GM21717 (cell line): ENCODE measurements at regions not wholly inside any gene's neighbourhood (a gene's known extent, or its start where the extent isn't known, plus 50 kb on each side); places are given as distances from the start of the nearest gene placed in this dataset.

Experiments
- ATAC-seq: cut with Tn5 transposase; IDR thresholded peaks from one replicate; pipeline ENCODE4 v1.9.1; 2021; ENCODE audit warnings: mild to moderate bottlenecking, moderate library complexity; ENCODE audit not compliant: unreplicated experiment

DNA sequence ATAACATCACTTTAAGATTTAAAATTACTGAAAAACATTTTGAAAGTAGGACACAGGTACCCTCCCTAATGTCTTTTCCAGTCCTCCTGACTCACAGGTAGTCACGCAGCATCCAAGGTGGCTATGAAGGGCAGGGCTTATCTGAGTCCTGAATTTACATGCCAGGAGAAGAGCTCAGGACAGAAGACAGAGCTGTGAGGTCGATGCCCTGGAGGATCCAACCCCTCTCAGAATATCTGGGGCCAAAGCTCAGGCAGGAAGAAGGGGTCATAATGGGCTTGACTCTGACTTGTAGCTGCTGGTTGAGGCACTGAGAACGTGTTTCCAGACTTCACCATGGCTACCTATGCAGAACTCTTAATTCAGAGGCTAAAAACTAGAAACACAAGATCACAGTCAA, 177.5 kb downstream of the AASDH start:
- ATAC-seq: no peak

DNA sequence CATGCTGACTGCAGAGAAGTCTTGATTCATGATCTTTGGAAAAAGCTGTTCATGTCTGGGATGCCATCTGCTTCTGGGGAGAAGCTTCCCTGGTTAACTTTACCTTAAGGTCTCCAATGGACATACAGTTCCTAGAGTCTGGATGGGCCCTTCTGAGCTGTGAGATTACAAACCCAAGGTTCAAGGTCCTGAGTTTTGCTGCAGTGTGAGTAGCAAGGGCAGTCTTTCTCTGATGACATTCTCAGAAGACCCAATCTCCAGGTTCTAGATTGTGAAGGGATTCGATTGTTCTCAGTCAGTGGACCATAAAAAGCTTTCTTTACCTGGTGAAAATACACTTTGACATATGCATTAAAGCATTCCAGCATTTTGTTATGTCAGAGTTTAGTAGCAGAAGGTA, 179.2 kb downstream of the AASDH start:
- no peak for ATAC-seq

DNA sequence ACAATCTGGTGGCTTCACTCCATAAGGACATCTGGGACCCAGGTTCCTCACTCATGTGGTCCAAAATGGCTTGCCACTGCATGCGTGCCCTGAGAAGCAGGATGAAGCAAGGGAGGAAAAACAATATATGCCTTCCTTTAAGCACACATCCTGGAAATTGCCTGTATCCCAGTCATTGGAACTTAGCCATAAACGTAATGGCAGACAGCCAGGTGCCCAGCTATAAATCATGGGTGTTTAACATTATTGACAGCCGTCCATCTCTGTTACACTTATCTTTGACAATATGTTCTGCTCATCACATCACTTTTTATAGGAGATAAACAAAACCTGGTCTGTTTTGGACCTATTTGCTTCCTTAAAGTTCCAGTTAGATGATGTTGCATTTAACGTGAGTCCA, 181.0 kb downstream of the AASDH start:
- no peak for ATAC-seq

DNA sequence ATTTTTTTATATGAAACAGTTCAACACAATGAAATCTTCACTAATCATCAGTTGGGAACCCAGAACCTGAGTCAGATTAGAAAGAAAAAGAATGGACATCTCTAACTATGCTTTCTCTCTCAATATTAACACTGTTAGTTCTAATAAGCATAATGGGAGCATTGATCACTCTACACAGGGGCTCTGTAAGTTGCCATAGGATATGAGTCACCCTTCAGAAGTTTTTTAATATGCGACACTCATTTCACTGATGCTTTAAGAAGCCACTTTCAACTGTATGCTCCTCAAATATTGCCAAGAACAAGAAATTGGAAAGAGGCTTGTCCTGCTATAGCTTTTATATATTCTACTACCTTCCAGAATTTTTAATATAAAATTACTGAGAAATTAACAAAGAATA, 187.0 kb downstream of the AASDH start:
- ATAC-seq: no peak

DNA sequence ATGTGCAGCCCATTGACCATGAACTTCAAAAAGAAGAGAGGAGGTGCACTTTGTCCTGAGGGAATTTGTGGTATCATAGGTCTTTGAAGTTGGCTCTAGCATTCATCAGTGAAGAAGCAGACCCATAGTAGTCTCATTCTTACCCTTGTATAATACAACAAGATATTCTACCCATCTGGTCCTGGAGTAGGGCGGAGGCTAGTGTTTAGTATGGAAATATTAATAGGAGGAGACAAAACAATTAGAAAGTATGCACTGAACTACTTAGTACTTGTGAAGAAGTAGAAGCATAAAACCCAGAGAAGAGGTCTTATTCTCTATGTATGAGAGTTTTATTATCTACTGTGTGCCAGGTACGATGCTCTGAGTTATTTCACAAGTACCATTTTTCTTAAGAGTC, 189.0 kb downstream of the AASDH start:
- no peak for ATAC-seq

DNA sequence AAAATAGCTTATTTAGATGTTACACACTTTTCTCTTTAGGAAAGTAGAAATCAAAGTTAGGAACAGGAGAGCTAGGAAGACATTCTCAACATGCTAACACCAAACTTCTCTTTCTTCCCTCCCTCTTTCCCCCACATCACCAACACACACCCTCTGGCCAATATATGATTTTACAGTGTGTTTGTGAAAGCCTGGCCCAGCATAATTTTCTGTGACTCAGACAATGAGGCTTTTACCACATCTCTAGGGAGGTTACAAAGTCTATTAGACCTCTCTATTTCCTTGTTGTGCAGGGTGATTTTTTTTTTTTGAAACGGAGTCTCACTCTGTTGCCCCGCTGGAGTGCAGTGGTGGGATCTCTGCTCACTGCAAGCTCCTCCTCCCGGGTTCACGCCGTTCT, 189.9 kb downstream of the AASDH start:
- ATAC-seq: no peak

DNA sequence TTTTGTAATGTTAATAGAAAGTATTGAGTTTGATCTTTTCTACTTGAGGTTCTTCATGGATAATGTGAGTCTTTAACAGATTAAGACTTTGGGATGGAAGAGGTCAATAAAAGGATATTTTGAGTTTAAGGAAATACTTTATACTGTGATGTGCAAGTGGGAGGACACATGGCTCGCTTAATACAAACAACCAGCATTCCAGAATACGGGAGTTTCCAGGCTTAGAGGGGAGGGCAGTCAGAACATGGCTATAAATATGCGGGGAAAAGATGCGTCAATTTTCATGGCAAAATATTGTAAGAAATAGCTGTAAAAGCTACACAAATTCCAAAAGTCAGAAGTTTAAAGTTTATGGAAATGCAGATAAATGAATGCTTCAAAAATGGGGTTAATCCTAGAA, 192.3 kb downstream of the AASDH start:
- no peak for ATAC-seq

DNA sequence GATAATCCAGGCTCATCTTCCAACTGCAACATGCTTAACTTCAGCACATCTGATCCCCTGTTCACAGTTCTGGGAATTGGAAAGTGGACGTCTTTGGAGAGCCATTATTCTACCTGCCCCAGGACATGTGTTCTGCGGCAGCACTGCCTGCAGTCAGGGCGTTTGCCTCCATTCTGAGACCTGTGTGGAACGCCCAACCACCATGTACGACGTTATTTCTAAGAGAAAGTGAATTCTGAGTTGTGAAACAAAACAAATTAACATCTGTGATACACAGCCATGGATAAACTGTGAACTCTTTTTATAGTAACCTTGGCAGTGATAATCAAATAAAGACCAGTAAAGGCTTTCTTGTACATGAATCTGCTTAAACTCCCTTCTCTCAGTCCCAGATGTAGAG, 195.8 kb downstream of the AASDH start:
- ATAC-seq: no peak

DNA sequence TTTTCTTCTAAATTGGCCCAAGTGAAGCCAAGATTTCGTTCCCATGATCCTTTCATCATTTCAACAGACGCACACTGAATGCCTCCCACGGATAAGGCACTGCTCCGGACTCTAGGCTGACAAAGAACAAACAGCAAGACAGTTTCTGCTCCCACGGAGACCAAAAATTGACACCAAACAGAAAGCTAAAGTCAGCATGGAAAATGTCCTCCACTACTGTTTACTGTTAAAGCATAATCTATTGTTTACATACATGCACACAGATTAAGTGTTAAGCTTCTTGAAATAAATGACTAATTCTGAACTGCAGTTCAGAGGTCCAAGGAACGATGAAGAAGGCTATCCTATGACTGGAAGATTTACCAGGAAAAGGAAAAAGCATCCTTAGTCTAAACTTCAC, 199.6 kb downstream of the AASDH start:
- ATAC-seq: no peak

DNA sequence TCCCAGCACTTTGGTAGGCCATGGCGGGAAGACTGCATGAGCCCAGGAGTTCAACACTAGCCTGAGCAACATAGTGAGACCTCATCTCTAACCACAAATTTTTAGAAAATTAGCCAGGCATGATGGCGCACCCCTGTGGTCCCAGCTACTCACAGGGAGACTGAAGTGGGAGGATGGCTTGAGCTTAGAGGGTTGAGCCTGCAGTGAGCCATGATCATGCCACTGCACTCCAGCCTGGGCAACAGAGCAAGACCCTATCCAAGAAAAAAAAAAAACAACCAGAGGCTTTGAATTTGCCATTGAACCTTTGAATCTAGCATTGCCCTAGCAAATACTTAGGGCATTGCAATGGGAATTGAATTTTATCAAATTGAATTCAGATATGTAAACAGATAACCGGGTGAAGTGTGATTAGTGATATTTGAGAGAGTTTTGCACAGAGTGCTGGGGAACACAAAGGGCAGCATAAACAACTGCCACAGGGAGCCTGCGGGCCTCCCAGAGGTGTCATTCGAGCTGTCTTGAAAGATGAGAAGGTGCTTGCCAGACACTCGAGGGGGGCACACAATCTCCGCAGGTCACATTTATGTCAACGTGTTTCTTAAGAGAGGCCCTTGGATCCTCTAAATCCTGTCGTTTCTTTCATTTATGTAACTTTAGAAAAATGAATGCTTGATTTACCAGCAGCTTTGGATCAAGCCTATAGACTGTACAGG, 200.3 kb downstream of the AASDH start:
- no peak for ATAC-seq

DNA sequence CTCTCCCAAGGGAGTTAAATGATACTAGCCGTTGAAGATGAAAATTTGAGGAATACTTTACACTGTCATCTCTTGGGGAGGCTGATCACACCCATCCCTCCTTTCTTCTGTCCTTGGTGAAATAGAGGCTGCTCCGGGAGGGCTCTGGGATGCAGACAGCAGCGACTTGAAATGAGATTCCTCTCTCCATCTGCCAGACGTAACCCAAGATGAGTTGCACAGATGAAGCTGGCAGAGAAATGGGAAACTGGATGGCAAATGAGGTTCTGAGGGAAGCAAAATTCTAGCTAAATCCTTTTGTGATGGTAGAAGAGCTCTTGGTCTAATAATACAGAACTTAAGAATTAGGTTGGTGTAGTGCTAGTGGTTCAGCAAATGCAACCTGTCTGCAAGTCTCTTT, 201.4 kb downstream of the AASDH start:
- ATAC-seq: no peak

DNA sequence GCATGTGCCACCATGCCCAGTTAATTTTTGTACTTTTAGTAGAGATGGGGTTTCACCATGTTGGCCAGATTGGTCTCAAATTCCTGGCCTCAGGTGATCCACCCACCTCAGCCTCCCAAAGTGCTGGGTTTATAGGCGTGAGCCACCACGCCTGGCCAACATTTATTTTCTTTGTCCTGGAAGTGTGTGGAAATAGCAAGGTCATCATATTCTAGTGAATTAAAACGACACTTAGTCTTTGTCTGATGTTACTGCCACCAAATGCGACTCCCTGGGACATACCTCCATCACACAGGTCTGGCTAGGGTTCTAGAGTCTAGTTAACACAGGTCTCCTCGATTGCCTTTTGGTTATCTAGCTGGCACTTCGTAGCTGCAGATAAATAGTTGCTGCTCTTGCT, 203.1 kb downstream of the AASDH start:
- ATAC-seq: no peak

DNA sequence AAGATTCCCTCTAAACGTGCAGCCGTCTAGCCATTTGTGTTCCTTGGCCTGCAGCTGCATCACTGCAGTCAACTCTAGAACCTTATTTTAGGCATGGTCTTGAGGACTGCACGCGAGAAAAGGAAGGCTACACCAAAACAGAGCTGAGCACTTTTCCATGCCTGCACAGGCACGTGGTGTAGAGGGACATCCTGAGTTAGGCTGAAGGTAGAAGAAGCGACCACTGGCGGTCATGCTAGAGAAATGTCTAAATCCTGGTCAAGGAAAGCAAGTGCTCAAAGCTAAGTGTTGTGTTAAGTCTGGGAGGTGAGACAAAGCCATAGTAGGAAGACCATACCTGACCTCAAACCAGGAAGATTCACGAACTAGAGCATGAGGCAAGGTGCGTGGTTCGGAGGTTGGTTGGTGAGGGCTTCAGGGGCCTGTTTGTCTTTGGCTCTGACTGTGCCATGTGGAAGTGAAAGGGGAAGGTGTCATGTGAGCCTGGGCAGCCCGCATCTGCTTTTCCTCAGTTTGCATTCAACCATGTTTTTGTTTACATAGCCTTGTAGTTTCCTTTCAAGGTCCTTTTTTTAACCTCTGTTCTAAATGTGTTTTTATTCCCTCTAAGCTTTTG, 203.8 kb downstream of the AASDH start:
- peak; percentile 72 for ATAC-seq

DNA sequence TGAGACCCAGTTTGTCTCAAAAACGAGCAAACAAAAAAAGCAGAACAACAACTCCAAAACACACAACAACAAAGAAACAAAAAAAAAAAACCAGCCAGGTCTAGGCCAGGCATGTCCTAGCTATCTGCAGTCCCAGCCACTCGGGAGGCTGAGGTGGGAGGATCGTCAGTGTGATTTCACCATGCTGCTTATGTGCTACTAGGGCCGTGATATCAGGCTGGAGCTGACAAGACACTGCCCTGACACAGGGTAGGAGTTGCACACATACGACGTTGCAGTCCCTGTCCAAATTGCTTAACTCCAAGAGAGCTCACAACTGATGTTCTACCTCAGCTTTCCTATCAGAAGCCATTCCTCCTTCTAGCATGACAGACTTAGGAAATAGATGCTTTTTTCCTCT, 204.9 kb downstream of the AASDH start:
- no peak for ATAC-seq

DNA sequence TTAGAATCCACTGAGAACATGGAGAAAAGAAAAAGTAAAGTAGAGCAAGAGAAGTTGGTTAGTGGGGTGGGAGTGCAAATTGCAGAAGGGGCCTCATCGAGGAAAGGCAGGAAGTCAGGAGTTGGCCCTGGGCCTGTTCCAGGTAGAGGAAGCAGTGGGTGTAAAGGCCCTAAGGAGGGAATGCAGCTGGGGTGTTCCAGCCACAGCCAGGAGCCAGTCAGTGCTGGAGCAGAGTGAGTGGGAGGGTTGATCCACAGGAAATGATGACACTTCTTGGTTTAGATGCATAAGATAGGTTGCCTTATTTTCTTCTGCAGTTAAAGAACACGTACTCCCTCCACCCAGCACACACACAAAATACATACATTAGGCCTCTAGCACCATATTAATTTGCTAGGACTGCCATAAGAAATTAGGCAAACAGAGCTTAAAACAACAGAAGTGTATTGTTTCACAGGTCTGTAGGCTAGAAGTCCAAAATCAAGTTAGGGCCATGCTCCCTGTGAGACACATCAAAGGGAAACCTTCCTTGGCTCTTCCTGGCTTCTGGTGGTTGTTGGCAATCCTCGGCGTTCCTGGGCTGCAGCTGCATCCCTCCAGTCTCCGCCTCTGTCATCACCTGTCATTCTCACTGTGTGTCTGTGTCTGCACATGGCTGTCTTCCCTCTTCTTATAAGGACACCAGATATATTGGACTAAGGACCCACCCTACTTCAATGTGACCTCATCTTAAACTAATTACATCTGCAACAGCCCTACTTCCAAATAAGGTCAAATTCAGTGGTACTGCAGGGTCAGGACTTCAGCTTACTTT, 205.9 kb downstream of the AASDH start:
- no peak for ATAC-seq

DNA sequence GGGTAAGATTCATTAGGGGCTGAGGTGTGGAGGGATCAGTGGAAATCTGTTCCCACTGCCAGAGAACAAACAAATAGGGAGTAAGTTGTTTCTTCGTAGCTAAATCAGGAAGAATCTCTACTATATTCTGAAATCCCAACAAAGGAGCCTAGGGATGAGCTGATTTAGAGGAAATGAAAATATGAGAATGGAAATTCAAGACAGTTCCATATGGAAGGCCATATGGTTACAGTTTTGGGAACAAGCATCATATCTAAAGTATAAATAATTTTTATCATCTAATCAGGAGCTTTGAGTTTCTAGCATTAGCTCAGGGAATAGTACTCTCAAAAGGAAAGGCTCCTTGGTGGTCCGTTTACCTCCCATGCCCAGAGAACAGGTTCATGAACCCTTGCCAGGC, 218.2 kb downstream of the AASDH start:
- ATAC-seq: no peak

DNA sequence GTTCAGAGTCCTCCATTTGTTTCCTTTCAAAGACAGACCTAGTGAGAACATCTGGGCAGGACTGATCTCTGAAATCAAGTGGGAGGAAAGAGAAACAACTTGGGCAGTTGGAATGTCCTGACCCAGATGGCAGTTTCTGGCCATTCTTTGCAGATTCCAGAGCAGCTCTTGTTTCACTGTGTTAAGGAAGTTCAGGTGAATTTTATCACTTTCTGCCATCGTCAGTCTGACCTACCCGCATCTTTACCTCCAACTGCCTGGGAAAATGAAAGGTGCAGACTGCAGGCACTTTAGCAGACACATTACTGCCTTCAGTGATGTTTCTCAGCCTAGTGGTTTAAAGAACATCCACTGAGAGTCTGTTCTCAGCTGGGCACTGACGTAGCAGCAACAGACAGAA, 216.2 kb downstream of the CEP135 start:
- no peak for ATAC-seq

DNA sequence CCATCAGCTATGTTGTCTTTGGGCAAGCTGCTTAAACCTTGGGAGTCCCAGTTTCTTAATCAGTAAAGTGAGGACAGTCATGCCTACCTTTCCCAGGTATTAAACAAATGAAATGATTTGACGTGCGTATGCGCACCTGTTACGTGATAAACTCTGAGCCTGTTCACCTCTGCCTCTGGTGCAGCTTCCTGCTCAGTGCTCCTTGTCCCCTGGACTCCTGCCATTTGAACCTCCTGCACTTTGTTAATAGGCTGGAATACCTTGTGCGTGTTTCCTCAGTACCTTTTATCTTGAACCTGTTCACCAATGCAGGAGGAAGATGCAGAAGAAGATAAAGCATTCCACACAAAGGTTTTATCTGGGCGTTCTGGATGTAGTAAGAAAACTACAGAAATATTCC, 211.9 kb downstream of the CEP135 start:
- no peak for ATAC-seq

DNA sequence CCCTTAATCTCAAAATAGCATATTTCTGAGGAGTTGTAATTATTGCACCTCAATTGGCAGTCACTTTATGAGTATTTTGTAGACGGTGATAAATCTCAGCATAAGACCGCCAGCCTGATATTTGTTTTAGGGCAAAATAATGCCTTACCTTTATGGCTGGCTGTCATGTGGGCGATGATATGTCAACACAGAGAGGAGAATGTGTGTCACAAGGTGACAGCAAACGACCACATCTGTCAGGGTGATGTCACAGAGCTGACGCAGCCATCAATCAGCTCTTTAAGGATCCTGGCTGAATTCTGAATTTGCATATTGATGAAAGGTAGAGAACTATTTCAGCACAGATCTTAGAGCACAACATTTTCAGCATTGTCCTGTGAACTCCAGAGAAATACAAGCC, 209.7 kb downstream of the CEP135 start:
- no peak for ATAC-seq

DNA sequence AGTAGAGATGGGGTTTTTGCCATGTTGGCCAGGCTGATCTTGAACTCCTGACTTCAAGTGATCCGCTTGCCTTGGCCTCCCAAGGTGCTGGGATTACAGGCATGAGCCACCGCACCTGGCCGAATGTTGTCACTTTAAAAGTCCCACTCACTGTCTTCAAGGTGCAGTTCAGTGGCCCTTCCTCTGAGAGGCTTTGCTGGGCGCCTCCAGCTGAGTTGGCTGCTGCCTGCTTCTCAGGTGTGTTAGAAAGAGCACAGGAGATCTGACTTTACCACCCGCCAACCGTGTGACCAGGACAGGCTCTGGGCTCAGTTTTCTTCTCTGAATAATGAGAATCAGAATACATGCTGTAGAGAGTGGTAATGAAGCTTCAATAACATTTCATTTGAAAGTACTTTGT, 207.4 kb downstream of the CEP135 start:
- no peak for ATAC-seq

DNA sequence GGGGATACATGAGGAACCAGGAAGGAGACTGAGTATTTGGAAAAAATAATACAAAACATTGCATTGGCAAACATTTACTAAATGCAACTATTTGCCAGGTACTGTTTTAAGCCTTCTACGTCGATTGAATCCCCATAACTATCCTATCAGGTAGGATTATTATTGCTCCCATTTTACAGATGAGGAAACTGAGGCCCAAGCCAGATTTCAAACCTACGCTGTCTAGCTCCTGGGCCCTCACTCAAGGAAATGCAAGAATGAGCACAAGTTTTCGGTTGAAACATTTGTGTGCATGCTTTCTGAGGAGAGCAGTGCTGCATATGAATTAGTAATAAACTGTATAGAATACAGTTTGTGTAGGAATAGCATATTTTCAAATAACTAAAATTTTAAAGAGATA, 206.7 kb downstream of the CEP135 start:
- no peak for ATAC-seq

DNA sequence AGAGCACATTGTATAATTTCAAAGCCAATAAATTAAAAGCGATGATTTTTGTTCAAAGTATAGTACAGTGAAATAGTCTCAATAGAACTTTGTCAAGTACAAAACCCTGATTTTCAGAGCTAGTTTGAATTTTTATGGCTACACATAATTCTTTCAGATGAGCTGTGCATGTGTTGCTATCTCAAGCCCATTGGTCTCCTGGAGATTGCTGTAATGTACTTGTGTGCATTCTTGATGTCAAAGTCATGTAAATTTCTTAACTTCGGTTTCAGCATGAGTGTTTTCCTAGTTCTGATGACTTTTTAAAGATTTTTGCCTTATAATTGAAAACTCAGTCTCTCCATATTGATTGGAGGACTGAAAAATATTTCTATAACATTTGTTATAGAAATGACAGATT, 200.8 kb downstream of the CEP135 start:
- no peak for ATAC-seq
